Suprapubic skin (tissue), 3 donors: ENCODE measurements at regions not wholly inside any gene's neighbourhood (a gene's known extent, or its start where the extent isn't known, plus 50 kb on each side); places are given as distances from the start of the nearest gene placed in this dataset.

Experiments
- CTCF ChIP-seq, 2 donors: fragments of 200-600 bp in 1 of 2; fragments of 450-650 bp in 1 of 2; sonication (generic) in 1 of 2; IDR thresholded peaks; one replicate each; pipeline ENCODE4 v1.5.1; 2016 to 2019; ENCODE audit warnings: antibody characterized with exemption in 2 of 2, mild to moderate bottlenecking in 1 of 2, moderate library complexity in 1 of 2
- POLR2A ChIP-seq, 2 donors: fragments of 450-650 bp; IDR thresholded peaks; one replicate each; pipeline ENCODE4 v1.6.1; 2017; ENCODE audit warnings: antibody characterized with exemption in 2 of 2, mild to moderate bottlenecking in 2 of 2, moderate library complexity in 2 of 2

- no peak for TF ChIP-seq POLR2A (IDR thresholded peaks at IDR 0.05)
- TF ChIP-seq CTCF (IDR thresholded peaks at IDR 0.05), result no peak
These were observed 89.7 kb upstream of the STEAP4 start for GRCh38 chr7:88396295-88396947.
